HG02623 (cell line): ENCODE measurements at regions not wholly inside any gene's neighbourhood (a gene's known extent, or its start where the extent isn't known, plus 50 kb on each side); places are given as distances from the start of the nearest gene placed in this dataset.
"Not testable (repeated sequence)": the region's sequence is repeated elsewhere in the genome, so short reads cannot be mapped to it uniquely, and the experiment has no call there.

Source experiments
- ATAC-seq: cut with Tn5 transposase; IDR thresholded peaks from one replicate; pipeline ENCODE4 v1.9.1; 2021; ENCODE audit warnings: moderate library complexity; ENCODE audit not compliant: unreplicated experiment

- no peak for ATAC-seq
Observed at GRCh38 chr7:114364151-114364550, 50.5 kb upstream of the FOXP2 start.

DNA sequence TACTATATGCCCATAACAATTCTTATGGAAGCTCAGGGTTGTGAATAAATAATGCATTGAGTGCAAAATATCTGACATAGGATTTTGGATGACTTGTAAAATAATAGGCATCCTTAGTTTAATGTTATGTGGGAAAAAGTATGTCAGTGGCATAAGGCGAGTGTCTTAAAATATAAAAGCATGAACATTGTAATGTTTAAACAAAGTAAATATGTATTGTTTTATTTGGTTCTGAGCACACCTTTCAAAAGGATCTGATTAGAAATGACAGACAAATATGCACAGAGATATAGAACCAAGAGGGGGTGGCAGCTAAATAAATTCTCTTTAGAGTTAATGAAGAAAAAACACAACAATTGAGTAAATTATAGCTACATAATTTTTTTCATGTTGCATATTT, 51.3 kb upstream of the FOXP2 start:
- no peak for ATAC-seq

DNA sequence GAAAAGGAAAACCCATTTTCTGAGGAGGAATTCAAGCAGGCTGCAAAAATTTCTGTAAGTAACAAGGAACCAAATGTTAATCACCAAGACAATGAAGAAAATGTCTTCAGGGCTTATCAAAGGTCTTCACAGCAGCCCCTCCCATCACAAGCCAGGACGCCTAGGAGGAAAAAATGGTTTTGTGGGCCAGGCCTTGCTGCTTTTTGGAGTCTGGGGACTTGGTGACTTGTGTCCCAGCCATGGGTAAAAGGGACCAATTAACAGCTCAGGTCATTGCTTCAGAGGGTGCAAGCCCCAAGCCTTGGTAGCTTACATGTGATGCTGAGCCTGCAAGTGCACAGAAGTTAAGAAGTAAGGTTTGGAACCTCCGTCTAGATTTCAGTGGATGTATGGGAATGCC, 55.7 kb upstream of the FOXP2 start:
- no peak for ATAC-seq

DNA sequence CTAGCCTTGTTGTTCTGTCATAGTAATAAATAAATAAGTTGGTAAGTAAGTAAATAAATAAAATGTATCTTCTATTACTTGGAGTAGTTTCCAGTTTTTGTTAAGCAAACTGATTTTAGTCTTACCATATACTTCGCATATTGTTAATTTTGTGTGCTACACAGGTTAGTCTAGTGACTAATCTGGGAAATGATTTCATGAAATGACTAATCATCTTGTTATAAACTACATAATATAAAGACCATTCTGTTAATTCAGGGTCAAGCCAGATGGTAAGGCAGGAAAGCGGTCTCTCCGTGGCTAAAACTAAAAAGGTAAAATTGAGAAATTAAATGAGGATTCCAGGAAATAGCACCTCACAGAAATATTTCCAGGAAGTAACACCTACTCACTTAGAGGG, 58.5 kb upstream of the FOXP2 start:
- no peak for ATAC-seq

DNA sequence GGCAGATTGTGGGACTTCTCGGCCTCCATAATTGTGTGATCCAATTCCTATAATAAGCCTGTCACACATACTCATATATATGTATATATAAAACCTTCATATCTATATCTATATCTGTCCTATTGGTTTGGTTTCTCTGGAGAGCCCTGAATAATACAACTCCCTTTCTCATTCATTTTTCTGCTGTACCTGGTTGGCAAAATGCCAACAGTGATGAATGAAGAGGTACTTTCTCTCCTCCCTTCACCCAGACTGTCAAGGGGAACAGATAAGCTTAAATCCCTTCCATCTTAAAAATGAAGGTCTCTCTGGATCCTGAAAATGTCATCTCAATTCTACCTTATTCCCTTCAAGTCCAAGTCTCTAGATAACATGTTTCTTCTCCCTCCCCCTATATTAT, 60.3 kb upstream of the FOXP2 start:
- no peak for ATAC-seq

DNA sequence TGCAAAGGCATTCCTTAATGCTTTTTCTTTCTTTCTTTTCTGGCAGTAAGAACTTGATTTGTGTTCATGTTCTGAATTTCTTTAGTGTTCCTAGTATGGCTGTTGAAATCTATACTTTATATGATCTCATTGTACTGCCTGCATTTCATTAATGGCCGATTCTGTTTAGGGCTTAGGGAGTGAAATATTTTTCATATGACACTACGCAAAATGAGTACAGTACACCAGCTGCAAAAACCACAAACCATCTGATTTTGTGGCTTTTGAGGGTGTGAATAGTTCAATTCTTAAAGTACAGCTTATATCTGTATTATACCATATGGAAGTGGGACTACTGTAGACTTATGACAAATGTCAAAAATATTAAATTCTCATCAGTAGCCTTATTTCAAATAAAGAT, 69.1 kb upstream of the FOXP2 start:
- no peak for ATAC-seq

DNA sequence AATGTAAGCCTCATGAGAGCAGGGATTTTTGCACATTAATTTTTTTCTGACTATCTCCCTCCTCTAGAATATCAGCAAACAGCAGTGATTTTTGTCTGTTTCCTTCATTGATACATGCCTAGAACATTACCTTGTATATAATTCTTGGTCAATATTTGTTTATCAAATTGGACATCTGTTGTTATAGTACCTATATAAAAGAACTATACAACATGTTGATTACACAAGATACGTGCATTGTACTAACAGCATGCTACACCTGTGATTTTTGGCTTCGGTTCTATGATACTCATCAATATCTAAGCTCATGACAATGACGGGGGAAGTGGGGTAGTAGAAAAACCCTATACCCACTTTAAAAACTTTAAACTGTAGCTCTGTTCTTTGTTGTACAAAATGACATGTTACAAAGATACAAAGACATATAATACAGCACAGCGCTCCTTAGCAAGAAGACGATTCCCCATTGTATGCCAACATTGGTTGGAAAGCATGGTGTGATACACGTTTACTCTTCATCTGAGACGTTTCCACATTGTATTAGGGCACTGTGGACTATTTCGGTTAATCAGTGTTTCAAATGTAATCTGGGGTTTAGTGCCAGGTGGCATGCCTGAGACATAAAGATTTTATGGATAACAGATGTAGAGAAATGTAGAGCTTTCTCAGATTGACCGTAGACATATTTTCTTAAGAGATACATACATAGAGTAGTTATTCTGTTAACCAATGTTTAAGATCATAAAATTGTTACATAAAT, 70.5 kb upstream of the FOXP2 start:
- ATAC-seq, result no peak

- no peak for ATAC-seq
Observed at GRCh38 chr7:114342431-114343179, 72.0 kb upstream of the FOXP2 start.

DNA sequence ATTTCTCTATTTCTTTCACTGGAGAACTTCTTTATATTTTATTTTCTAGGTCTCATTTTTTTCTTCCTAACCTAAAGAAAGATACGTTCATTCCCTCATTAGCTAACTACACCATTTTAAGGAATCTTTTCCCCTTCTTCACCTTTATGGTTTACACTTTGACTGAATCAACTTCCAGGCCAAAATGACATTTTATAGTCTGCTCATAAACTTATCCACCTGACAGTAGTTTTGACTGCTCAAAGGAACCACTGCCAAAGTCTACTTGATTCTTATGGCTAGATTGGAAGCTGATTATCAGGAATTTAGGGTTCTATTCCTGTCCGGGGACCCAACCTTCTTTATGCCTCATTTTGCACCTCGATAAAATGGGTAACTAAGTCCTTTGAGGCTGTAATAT, 73.0 kb upstream of the FOXP2 start:
- no peak for ATAC-seq

GRCh38 chr7:114334989-114335388, 79.6 kb upstream of the FOXP2 start:
- no peak for ATAC-seq

- ATAC-seq, result not testable (repeated sequence)
Observed at GRCh38 chr7:114329458-114329857, 85.2 kb upstream of the FOXP2 start.

DNA sequence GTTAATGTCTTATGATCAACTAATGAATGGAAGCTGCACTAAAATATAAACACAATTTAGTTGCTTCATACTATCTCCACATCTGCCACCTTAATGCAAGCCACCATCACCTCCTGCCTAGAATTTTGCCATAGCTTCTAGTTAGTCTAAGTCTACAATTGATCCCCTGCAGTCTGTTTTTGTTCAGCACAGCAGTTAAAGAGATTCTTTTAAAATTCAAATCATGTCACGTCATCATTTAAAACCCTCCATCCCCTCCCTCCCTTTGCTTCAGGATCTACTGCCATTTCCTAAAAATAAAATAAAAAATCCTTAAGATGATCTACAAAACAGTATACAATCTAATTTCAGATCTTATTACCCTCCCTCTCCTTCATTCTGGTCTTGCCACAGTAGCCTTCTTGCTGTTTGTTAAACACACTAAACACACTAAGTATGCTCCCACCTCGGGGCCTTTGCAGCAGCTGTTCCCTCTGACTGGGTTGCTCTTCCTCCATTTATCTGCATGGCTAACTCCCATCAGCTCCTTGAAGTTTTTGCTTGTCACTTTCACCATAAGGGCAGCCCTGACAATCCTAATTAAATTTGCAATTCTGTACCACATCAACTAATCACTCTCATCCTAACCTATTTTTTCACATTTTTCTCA, 97.0 kb upstream of the FOXP2 start:
- ATAC-seq, result no peak

- ATAC-seq, result no peak
Observed at GRCh38 chr7:114312649-114313048, 102.0 kb upstream of the FOXP2 start.

- ATAC-seq, result no peak
Observed at GRCh38 chr7:114310345-114311110, 104.1 kb upstream of the FOXP2 start.

- ATAC-seq, result no peak
Observed at GRCh38 chr7:114309729-114310128, 104.9 kb upstream of the FOXP2 start.

- no peak for ATAC-seq
Observed at GRCh38 chr7:114303301-114303700, 111.3 kb upstream of the FOXP2 start.

GRCh38 chr7:114302858-114303257, 111.8 kb upstream of the FOXP2 start:
- ATAC-seq, result no peak

- no peak for ATAC-seq
Observed at GRCh38 chr7:114298011-114298410, 116.6 kb upstream of the FOXP2 start.

- no peak for ATAC-seq
Observed at GRCh38 chr7:114297121-114297520, 117.5 kb upstream of the FOXP2 start.

GRCh38 chr7:114295522-114295921, 119.1 kb upstream of the FOXP2 start:
- ATAC-seq, result no peak

GRCh38 chr7:114294036-114294435, 120.6 kb upstream of the FOXP2 start:
- ATAC-seq, result no peak
